ENCODE measurements at regions not wholly inside any gene's neighbourhood (a gene's known extent, or its start where the extent isn't known, plus 50 kb on each side); places are given as distances from the start of the nearest gene placed in this dataset.
"Not testable (repeated sequence)": the region's sequence is repeated elsewhere in the genome, so short reads cannot be mapped to it uniquely, and the experiment has no call there.

GRCh38 chr6:154932515-154933027 is 62.5 kb upstream of the TIAM2 start:
- no peaks in the 10 kb centered on the region for H3K27me3 ChIP-seq (ENCODE audit: control insufficient read depth in 1 of 2, insufficient read depth in 2 of 2, low read length in 2 of 2)
- H3K27ac ChIP-seq (ENCODE audit: low read depth in 2 of 2, low read length in 1 of 2): no peak overlapping the region
- 38 to 51% methylated on average over 6 of the region's 6 CpGs for WGBS, 2 donors
- H3K4me1 ChIP-seq (ENCODE audit: control insufficient read depth in 2 of 2, insufficient read depth in 2 of 2, low read length in 1 of 2): no peaks in the 10 kb centered on the region
- H3K4me3 ChIP-seq (ENCODE audit: low read depth in 1 of 2, low read length in 2 of 2): no peak overlapping the region
- H3K36me3 ChIP-seq (ENCODE audit: control insufficient read depth in 2 of 2, insufficient read depth in 2 of 2, low read length in 1 of 2): no peaks in the 10 kb centered on the region
- no peaks in the 10 kb centered on the region for H3K9me3 ChIP-seq (ENCODE audit: control insufficient read depth in 2 of 2, insufficient read depth in 1 of 2, low read depth in 1 of 2, low read length in 1 of 2)

DNA sequence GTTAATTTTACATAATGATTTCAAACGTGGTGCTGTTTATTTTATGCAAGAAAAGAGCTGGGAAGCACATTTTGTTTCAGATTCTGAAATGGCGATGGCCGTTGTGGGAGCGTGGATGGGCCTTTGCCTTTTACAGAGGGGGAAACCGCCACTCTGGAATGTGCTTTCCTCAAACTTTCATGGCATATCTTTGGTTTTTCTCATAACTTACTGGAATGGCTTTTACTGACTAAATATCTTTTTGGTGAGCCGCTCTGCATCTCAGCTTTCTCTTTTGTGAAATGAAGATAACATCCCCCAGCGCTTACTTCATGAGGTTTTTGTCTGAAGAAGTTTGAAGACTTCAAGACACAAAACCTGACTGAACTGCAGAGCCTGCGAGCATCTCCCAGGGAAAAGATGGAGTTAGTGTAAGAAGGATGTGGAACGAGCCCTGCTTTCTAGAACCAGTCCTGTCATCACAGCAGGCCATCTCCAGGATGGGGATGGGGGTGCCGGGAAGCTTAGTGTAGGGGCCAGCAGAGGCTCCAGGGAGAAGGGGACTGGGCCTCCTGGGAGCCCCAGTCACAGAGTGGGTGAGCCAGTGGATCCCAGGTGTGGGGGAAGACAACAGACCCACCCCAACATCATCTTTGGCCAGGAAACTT is 61.8 kb upstream of the TIAM2 start:
- H3K4me3 ChIP-seq (ENCODE audit: low read depth in 1 of 2, low read length in 2 of 2): no peak overlapping the region
- no peaks in the 10 kb centered on the region for H3K4me1 ChIP-seq (ENCODE audit: control insufficient read depth in 2 of 2, insufficient read depth in 2 of 2, low read length in 1 of 2)
- H3K27ac ChIP-seq (ENCODE audit: low read depth in 2 of 2, low read length in 1 of 2): no peak overlapping the region
- no peaks in the 10 kb centered on the region for H3K27me3 ChIP-seq (ENCODE audit: control insufficient read depth in 1 of 2, insufficient read depth in 2 of 2, low read length in 2 of 2)
- H3K9me3 ChIP-seq (ENCODE audit: control insufficient read depth in 2 of 2, insufficient read depth in 1 of 2, low read depth in 1 of 2, low read length in 1 of 2): no peaks in the 10 kb centered on the region
- WGBS, 2 donors: 80 to 89% methylated on average over 10 of the region's 10 CpGs
- H3K36me3 ChIP-seq (ENCODE audit: control insufficient read depth in 2 of 2, insufficient read depth in 2 of 2, low read length in 1 of 2): no peaks in the 10 kb centered on the region

- 62 to 71% methylated on average over 17 of the region's 17 CpGs for WGBS, 2 donors
- no peak overlapping the region for H3K4me3 ChIP-seq (ENCODE audit: low read depth in 1 of 2, low read length in 2 of 2)
- no peaks in the 10 kb centered on the region for H3K4me1 ChIP-seq (ENCODE audit: control insufficient read depth in 2 of 2, insufficient read depth in 2 of 2, low read length in 1 of 2)
- no peaks in the 10 kb centered on the region for H3K36me3 ChIP-seq (ENCODE audit: control insufficient read depth in 2 of 2, insufficient read depth in 2 of 2, low read length in 1 of 2)
- H3K27ac ChIP-seq (ENCODE audit: low read depth in 2 of 2, low read length in 1 of 2): no peak overlapping the region
- no peaks in the 10 kb centered on the region for H3K27me3 ChIP-seq (ENCODE audit: control insufficient read depth in 1 of 2, insufficient read depth in 2 of 2, low read length in 2 of 2)
- H3K9me3 ChIP-seq (ENCODE audit: control insufficient read depth in 2 of 2, insufficient read depth in 1 of 2, low read depth in 1 of 2, low read length in 1 of 2): no peaks in the 10 kb centered on the region
Observed at GRCh38 chr6:154937306-154938220, 57.6 kb upstream of the TIAM2 start.

DNA sequence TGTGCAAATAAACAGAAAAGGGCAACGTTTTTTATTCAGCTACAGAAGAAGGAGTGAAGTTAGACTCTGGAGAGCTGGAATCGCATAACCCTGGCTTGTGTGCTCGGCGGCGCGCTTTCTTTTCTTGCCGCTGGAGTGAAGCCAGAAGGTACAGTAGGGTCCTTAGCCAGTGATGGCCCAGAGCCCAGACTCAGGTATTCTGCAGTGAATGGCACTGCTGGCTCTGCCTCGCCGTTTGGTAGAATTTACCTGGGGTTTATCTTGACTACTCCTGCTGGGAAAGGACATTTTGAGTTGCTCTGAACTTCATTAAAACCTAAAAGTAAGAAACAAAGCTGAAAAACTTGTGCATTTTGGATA is 56.9 kb upstream of the TIAM2 start:
- no peaks in the 10 kb centered on the region for H3K27me3 ChIP-seq (ENCODE audit: control insufficient read depth in 1 of 2, insufficient read depth in 2 of 2, low read length in 2 of 2)
- H3K4me1 ChIP-seq (ENCODE audit: control insufficient read depth in 2 of 2, insufficient read depth in 2 of 2, low read length in 1 of 2): no peaks in the 10 kb centered on the region
- 40 to 56% methylated on average over 9 of the region's 9 CpGs for WGBS, 2 donors
- H3K4me3 ChIP-seq (ENCODE audit: low read depth in 1 of 2, low read length in 2 of 2): no peak overlapping the region
- no peaks in the 10 kb centered on the region for H3K36me3 ChIP-seq (ENCODE audit: control insufficient read depth in 2 of 2, insufficient read depth in 2 of 2, low read length in 1 of 2)
- no peak overlapping the region for H3K27ac ChIP-seq (ENCODE audit: low read depth in 2 of 2, low read length in 1 of 2)
- H3K9me3 ChIP-seq (ENCODE audit: control insufficient read depth in 2 of 2, insufficient read depth in 1 of 2, low read depth in 1 of 2, low read length in 1 of 2): no peaks in the 10 kb centered on the region

GRCh38 chr6:154938727-154939285 is 56.3 kb upstream of the TIAM2 start:
- not testable (repeated sequence) for H3K27me3 ChIP-seq (ENCODE audit: control insufficient read depth in 1 of 2, insufficient read depth in 2 of 2, low read length in 2 of 2); H3K4me1 ChIP-seq (ENCODE audit: control insufficient read depth in 2 of 2, insufficient read depth in 2 of 2, low read length in 1 of 2); H3K9me3 ChIP-seq (ENCODE audit: control insufficient read depth in 2 of 2, insufficient read depth in 1 of 2, low read depth in 1 of 2, low read length in 1 of 2); H3K27ac ChIP-seq (ENCODE audit: low read depth in 2 of 2, low read length in 1 of 2); H3K36me3 ChIP-seq (ENCODE audit: control insufficient read depth in 2 of 2, insufficient read depth in 2 of 2, low read length in 1 of 2); H3K4me3 ChIP-seq (ENCODE audit: low read depth in 1 of 2, low read length in 2 of 2)
- WGBS, 2 donors: 97% methylated on average over 16 of the region's 16 CpGs

GRCh38 chr6:154942770-154943169 is 52.3 kb upstream of the TIAM2 start:
- Histone ChIP-seq H3K27me3 (ENCODE audit: control insufficient read depth in 1 of 2, insufficient read depth in 2 of 2, low read length in 2 of 2) (no peaks in the 10 kb centered on the region), H3K4me3 (ENCODE audit: low read depth in 1 of 2, low read length in 2 of 2) (no peak overlapping the region), H3K27ac (ENCODE audit: low read depth in 2 of 2, low read length in 1 of 2) (no peak overlapping the region), H3K36me3 (ENCODE audit: control insufficient read depth in 2 of 2, insufficient read depth in 2 of 2, low read length in 1 of 2) (peaks cover 0 to 3% of the 10 kb centered on the region in 2 donors), H3K9me3 (ENCODE audit: control insufficient read depth in 2 of 2, insufficient read depth in 1 of 2, low read depth in 1 of 2, low read length in 1 of 2) (no peaks in the 10 kb centered on the region), H3K4me1 (ENCODE audit: control insufficient read depth in 2 of 2, insufficient read depth in 2 of 2, low read length in 1 of 2) (no peaks in the 10 kb centered on the region)
- 95 to 97% methylated on average over 2 of the region's 2 CpGs for WGBS, 2 donors

DNA sequence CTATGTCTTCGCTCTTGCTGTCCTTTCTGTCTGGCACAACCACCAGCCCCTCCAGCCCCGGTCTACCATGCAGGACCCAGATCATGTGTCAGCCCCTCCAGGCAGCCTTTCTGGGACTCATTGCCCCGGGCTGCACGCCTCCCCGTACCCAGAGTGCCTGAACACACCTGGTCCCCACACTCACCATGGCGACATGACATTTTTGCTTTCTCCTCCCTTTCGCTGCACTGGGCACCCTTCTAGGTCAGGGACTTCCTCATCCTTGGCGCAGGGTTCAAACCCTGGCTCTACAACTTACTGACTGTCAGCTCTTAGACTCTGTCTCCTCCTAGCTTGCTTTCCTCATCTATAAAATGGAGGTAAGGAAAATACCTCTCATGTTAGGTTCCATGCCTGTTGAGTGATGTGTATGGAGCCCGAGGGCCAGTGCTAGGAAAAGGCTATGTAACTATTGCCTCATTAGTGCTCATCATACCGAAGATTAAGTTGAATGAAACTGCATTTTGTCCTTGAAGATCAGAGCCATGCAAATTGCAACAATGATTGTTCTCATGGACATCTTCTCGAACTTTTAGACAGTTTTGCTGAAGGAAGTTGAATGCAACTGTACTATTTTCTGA is 49.7 kb upstream of the TIAM2 start:
- Histone ChIP-seq H3K9me3 (ENCODE audit: control insufficient read depth in 2 of 2, insufficient read depth in 1 of 2, low read depth in 1 of 2, low read length in 1 of 2) (no peaks in the 10 kb centered on the region), H3K27me3 (ENCODE audit: control insufficient read depth in 1 of 2, insufficient read depth in 2 of 2, low read length in 2 of 2) (no peaks in the 10 kb centered on the region), H3K4me3 (ENCODE audit: low read depth in 1 of 2, low read length in 2 of 2) (no peak overlapping the region), H3K27ac (ENCODE audit: low read depth in 2 of 2, low read length in 1 of 2) (no peak overlapping the region), H3K36me3 (ENCODE audit: control insufficient read depth in 2 of 2, insufficient read depth in 2 of 2, low read length in 1 of 2) (peaks cover 0 to 3% of the 10 kb centered on the region in 2 donors), H3K4me1 (ENCODE audit: control insufficient read depth in 2 of 2, insufficient read depth in 2 of 2, low read length in 1 of 2) (no peaks in the 10 kb centered on the region)
- WGBS, 2 donors: 95 to 96% methylated on average over 11 of the region's 11 CpGs
